Neural crest cell (in vitro differentiated cells): ENCODE measurements at regions not wholly inside any gene's neighbourhood (a gene's known extent, or its start where the extent isn't known, plus 50 kb on each side); places are given as distances from the start of the nearest gene placed in this dataset.

ENCODE experiments used
- DNase-seq: peaks from one replicate; pipeline ENCODE4 v3.0.0; 2021; ENCODE audit warnings: low read depth, mixed read lengths, low spot score
- H3K27ac Mint-ChIP-seq: one replicate; pipeline ENCODE4 v1.8.0; 2021; ENCODE audit warnings: mild to moderate bottlenecking, mixed read lengths; ENCODE audit not compliant: unreplicated experiment
- H3K27me3 Mint-ChIP-seq: 2 replicates; pipeline ENCODE4 v1.8.0; 2021; ENCODE audit warnings: low read depth, mild to moderate bottlenecking, mixed read lengths
- H3K36me3 Mint-ChIP-seq: 2 replicates; pipeline ENCODE4 v1.8.0; 2021; ENCODE audit warnings: low read depth, mild to moderate bottlenecking, mixed read lengths
- H3K4me1 Mint-ChIP-seq: 2 replicates; pipeline ENCODE4 v1.8.0; 2021; ENCODE audit warnings: mixed read lengths
- H3K4me3 Mint-ChIP-seq: one replicate; pipeline ENCODE4 v1.8.0; 2021; ENCODE audit warnings: mild to moderate bottlenecking, mixed read lengths
- H3K9me3 Mint-ChIP-seq: 2 replicates; pipeline ENCODE4 v1.8.0; 2021; ENCODE audit warnings: mixed read lengths
- CTCF ChIP-seq: fragments of 200-600 bp; sonication (generic); conservative IDR thresholded peaks from 2 replicates; pipeline ENCODE4 v1.5.0; 2021; ENCODE audit warnings: antibody characterized with exemption, mild to moderate bottlenecking

- TF ChIP-seq CTCF, result no peak
- Mint-ChIP-seq H3K27ac (no peak overlapping the region), H3K4me3 (no peak overlapping the region)
Observed at GRCh38 chr22:22112533-22113294, 130.1 kb upstream of the TOP3B start.

GRCh38 chr22:22111983-22112382, 129.4 kb upstream of the TOP3B start:
- Mint-ChIP-seq H3K27me3 (peaks cover 17% of the 10 kb centered on the region), H3K4me1 (peaks cover 5% of the 10 kb centered on the region), H3K4me3 (no peak overlapping the region), H3K36me3 (no peaks in the 10 kb centered on the region), H3K9me3 (no peaks in the 10 kb centered on the region), H3K27ac (no peak overlapping the region)
- no peak for TF ChIP-seq CTCF
- DNase-seq, result no peak

More at GRCh38 chr22:22112533-22113294, 130.1 kb upstream of the TOP3B start:
- no peak for DNase-seq
- no peaks in the 10 kb centered on the region for H3K9me3 Mint-ChIP-seq
- H3K36me3 Mint-ChIP-seq, result no peaks in the 10 kb centered on the region
- peaks cover 5% of the 10 kb centered on the region for H3K4me1 Mint-ChIP-seq
- peaks cover 12% of the 10 kb centered on the region for H3K27me3 Mint-ChIP-seq

GRCh38 chr22:22111267-22111751, 128.7 kb upstream of the TOP3B start:
- no peaks in the 10 kb centered on the region for H3K9me3 Mint-ChIP-seq
- H3K27ac Mint-ChIP-seq, result no peak overlapping the region
- peaks cover 22% of the 10 kb centered on the region for H3K27me3 Mint-ChIP-seq
- H3K4me1 Mint-ChIP-seq, result peaks cover 5% of the 10 kb centered on the region
- no peak for TF ChIP-seq CTCF
- no peaks in the 10 kb centered on the region for H3K36me3 Mint-ChIP-seq
- DNase-seq, result no peak
- no peak overlapping the region for H3K4me3 Mint-ChIP-seq

GRCh38 chr22:22110548-22111266, 128.1 kb upstream of the TOP3B start:
- peaks cover 5% of the 10 kb centered on the region for H3K4me1 Mint-ChIP-seq
- no peaks in the 10 kb centered on the region for H3K36me3 Mint-ChIP-seq
- H3K27ac Mint-ChIP-seq, result no peak overlapping the region
- no peaks in the 10 kb centered on the region for H3K9me3 Mint-ChIP-seq
- peaks cover 22% of the 10 kb centered on the region for H3K27me3 Mint-ChIP-seq
- TF ChIP-seq CTCF, result peak; percentile 56
- no peak overlapping the region for H3K4me3 Mint-ChIP-seq
- peak; percentile 48 for DNase-seq

- no peaks in the 10 kb centered on the region for H3K36me3 Mint-ChIP-seq
- DNase-seq, result no peak
- H3K4me1 Mint-ChIP-seq, result peaks cover 5% of the 10 kb centered on the region
- no peak overlapping the region for H3K4me3 Mint-ChIP-seq
- H3K27me3 Mint-ChIP-seq, result peaks cover 29% of the 10 kb centered on the region
- no peak overlapping the region for H3K27ac Mint-ChIP-seq
- TF ChIP-seq CTCF, result peak; percentile 36
- H3K9me3 Mint-ChIP-seq, result no peaks in the 10 kb centered on the region
Observed at GRCh38 chr22:22109693-22110466, 127.3 kb upstream of the TOP3B start.
